HG03354 (cell line): ENCODE measurements at regions not wholly inside any gene's neighbourhood (a gene's known extent, or its start where the extent isn't known, plus 50 kb on each side); places are given as distances from the start of the nearest gene placed in this dataset.
"Not testable (repeated sequence)": the region's sequence is repeated elsewhere in the genome, so short reads cannot be mapped to it uniquely, and the experiment has no call there.

Experiments used
- ATAC-seq: cut with Tn5 transposase; IDR thresholded peaks from one replicate; pipeline ENCODE4 v1.9.1; 2021; ENCODE audit warnings: mild to moderate bottlenecking; ENCODE audit not compliant: unreplicated experiment, poor library complexity, severe bottlenecking

GRCh38 chr1:181317261-181317930 lies 165.9 kb upstream of the CACNA1E start:
- ATAC-seq, result no peak

GRCh38 chr1:181318022-181318857 lies 165.1 kb upstream of the CACNA1E start:
- ATAC-seq, result no peak

GRCh38 chr1:181318858-181319235 lies 164.5 kb upstream of the CACNA1E start:
- no peak for ATAC-seq

GRCh38 chr1:181319907-181320306 lies 163.4 kb upstream of the CACNA1E start:
- no peak for ATAC-seq

- ATAC-seq, result no peak
These were observed 158.3 kb upstream of the CACNA1E start for GRCh38 chr1:181324797-181325616.

GRCh38 chr1:181325765-181326164 lies 157.6 kb upstream of the CACNA1E start:
- ATAC-seq, result not testable (repeated sequence)

GRCh38 chr1:181326348-181326747 lies 157.0 kb upstream of the CACNA1E start:
- no peak for ATAC-seq

- ATAC-seq, result no peak
These were observed 155.5 kb upstream of the CACNA1E start for GRCh38 chr1:181327796-181328195.

GRCh38 chr1:181334724-181335123 lies 148.6 kb upstream of the CACNA1E start:
- no peak for ATAC-seq

GRCh38 chr1:181335631-181336030 lies 147.7 kb upstream of the CACNA1E start:
- ATAC-seq, result no peak

GRCh38 chr1:181341026-181341632 lies 142.2 kb upstream of the CACNA1E start:
- ATAC-seq, result no peak

GRCh38 chr1:181344091-181344490 lies 139.2 kb upstream of the CACNA1E start:
- ATAC-seq, result no peak

GRCh38 chr1:181345146-181345545 lies 138.2 kb upstream of the CACNA1E start:
- ATAC-seq, result no peak

- ATAC-seq, result no peak
These were observed 135.6 kb upstream of the CACNA1E start for GRCh38 chr1:181347495-181348390.

- ATAC-seq, result no peak
These were observed 133.8 kb upstream of the CACNA1E start for GRCh38 chr1:181349512-181349911.

GRCh38 chr1:181350131-181350530 lies 133.2 kb upstream of the CACNA1E start:
- ATAC-seq, result no peak

- ATAC-seq, result no peak
These were observed 131.6 kb upstream of the CACNA1E start for GRCh38 chr1:181351740-181352139.

GRCh38 chr1:181352695-181353094 lies 130.6 kb upstream of the CACNA1E start:
- no peak for ATAC-seq

- ATAC-seq, result no peak
These were observed 129.8 kb upstream of the CACNA1E start for GRCh38 chr1:181353526-181353925.
